NCI-H510A (cell line): ENCODE measurements at regions not wholly inside any gene's neighbourhood (a gene's known extent, or its start where the extent isn't known, plus 50 kb on each side); places are given as distances from the start of the nearest gene placed in this dataset.

Source experiments
- DNase-seq: peaks from one replicate; lab custom pipeline; 2025; lab: John Stamatoyannopoulos, UW

DNA sequence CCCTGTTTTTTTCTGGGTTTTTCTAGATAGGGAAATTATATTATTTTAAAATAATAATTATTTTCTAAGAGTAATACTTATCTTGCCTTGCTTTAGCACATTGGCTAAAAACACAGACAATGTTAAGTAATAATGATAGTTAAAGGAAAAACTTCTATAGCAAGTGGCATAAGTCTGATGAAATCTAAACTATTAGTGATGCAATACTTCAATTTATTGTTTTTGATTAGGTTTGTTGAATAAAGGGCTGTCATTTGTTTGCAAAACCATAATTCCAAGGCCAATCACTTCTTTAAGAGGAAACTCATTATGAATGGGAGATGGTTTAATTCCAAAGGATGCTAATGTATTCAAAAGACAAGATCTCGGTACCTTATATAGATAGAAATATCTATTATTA lies 293.8 kb upstream of the FBXL7 start:
- DNase-seq, result no peak

DNA sequence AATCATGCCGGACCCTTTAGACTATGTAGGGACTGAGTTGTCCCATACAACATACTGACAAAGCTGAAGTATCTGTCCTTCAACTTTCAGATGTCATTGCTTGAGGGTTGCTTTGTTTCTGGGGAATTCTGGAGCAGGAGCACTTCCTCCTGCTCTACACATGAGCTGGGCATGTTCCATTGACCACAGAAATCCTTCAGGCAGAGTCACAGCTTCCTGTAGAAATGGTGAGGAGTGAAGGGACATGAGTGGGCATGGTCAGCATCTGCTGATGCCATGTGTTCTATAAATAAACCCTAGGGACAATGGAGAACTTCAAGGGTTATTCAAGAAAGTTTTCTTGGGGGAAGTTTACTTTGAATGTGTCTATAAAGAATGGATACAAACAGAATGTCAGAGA lies 296.6 kb upstream of the FBXL7 start:
- no peak for DNase-seq

DNA sequence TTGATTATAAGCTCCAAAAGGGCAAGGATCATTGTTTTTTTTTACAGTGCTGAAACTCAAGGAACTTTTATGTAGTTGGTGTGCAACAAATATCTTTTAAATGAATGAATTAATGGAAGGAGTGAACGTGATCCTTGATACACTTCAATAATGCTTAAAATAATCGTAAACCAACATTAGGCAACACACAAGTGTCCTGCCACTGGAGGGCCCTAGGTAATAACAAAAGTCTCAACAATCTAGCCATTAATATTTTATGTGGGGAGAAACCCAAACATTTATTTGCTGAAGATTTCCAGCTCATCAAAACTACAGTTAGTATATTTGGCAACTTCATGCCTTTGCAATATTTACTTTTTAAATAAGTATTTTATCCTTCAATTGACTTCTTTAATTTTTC lies 309.0 kb upstream of the FBXL7 start:
- DNase-seq, result no peak

DNA sequence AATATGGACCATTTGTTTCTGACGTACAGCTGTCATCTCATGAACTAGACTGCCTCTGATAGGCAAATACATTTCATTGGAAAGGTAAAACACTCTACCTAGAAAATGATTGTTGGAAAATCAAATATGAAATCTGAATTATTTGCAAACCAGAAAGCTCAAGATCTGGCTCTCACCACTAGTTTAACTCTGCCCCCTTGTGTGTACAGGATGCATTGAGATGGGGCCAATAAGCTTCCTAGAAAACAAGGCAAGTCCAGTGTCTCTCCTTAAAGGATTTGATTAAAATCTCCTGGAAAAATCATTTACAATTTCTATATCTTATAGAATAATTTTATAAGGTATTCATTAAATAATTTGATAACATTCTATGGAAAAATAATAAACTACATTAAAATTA lies 311.9 kb upstream of the ANKH start:
- DNase-seq, result no peak

GRCh38 chr5:15170173-15170572 lies 298.6 kb upstream of the ANKH start:
- no peak for DNase-seq

DNA sequence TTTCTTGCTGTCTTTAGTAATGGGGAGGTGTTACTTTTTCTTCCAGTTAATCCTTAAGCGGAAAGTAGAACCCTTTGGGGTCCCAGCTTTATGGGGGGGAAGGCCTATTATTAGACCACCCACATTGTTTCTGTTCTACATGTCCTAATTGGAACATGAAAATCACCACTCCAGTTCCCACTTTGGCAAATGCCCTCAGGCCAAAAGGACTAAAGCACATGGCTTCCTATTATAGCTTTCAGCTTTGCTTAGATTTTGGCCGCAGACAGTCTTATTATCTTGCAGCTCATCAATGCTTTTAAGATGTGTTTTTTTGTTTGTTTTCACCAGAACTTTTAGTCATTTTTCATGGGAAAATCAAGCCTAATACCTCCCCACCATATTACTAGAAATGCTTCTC lies 296.8 kb upstream of the ANKH start:
- DNase-seq, result no peak

- no peak for DNase-seq
Observed at GRCh38 chr5:15160091-15160490, 288.5 kb upstream of the ANKH start.

- DNase-seq, result no peak
Observed at GRCh38 chr5:15159606-15160005, 288.0 kb upstream of the ANKH start.

DNA sequence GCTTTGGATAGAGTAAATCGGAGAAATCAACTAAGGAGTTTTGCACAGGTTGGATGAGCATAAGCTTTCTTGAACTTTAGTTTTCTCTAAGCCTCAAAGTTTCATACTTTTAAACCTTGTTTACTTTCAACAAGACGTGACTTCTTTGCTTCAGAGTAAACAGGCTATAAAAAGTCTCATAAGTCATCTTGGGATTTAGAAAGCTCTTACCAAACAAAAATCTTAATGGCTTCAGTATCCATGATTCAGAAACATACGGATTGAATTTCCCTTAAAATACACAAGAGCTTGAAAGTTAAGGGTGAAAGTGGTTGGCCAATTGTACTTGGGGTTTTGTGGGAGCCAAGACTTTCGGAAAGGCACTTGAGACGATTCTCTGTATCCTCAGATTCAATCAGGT lies 270.9 kb upstream of the ANKH start:
- DNase-seq, result no peak

- no peak for DNase-seq
Observed at GRCh38 chr5:15137414-15137813, 265.8 kb upstream of the ANKH start.

- DNase-seq, result no peak
Observed at GRCh38 chr5:15135661-15136060, 264.1 kb upstream of the ANKH start.

DNA sequence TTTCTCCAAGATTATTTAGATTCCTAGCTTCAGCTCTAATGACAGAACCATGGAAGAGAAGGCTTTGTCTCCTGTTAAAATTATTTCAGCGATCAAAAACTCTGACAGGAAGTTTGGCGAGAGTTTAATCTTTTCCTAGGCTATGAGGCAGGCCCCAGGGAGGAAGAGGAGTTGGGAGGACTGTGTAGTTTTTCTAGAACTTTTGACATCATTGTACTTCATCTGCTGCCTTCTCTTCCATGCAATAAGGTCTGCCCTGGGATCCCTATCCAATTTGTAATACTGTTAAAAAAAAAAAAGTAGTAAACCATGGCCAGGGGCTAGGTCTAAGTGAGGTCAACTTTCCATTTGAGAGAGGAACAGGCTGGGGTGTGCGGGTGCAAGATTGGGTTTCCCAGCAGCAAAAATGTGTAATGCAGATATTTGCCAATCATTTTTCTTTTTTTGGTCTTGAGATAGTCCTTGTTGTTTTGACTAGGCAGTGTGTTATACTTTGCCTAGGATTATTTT lies 261.9 kb upstream of the ANKH start:
- DNase-seq, result no peak

DNA sequence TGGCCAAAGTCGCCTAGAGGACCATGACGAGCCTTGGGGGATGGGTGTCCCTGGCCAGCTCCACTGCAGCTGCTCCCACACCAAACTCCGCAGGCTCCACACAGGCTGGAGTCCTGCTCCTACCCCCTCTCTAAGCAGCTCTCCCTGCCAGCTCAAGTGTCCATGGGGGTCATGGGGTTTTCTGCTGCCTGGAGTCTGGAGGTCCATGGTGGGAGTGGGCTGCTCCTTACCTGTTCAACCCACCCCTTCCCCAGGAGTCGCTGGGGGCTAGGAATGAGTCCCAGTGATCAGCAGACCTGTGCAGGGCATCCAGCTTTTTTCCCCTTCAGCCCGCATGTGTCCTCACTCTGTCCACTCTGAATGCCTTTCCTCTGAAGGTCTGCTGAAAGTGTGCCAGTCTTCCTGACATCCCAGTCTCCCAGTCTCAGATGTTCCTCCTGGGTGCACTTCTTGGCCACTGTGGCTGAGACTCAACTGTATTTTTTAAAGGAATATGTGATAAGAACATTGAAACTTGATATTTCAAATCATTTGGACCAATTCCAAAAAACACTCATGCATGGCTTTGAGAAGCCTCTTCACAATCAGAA lies 261.3 kb upstream of the ANKH start:
- DNase-seq, result no peak

- DNase-seq, result no peak
Observed at GRCh38 chr5:15131909-15132308, 260.3 kb upstream of the ANKH start.

- DNase-seq, result no peak
Observed at GRCh38 chr5:15124871-15125568, 253.4 kb upstream of the ANKH start.

DNA sequence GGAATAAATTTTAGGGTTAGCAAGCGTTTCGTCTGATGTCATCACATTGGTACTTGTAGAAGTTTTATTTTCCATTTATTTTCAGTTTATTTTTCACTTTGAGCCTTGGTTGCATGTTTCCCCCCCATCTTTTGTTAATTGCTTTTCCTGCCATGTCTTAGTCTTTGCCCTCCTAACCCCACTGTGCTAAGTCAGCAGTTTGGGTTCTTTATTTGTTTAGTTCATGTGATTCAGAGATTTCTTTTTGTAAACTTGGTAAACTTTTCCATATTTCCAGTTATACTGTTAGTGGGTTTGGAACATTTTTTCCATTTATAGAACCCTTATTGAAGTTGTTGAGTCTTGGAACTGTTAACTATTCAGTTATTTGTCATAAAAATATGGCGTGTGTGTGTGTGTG lies 252.9 kb upstream of the ANKH start:
- DNase-seq, result no peak

DNA sequence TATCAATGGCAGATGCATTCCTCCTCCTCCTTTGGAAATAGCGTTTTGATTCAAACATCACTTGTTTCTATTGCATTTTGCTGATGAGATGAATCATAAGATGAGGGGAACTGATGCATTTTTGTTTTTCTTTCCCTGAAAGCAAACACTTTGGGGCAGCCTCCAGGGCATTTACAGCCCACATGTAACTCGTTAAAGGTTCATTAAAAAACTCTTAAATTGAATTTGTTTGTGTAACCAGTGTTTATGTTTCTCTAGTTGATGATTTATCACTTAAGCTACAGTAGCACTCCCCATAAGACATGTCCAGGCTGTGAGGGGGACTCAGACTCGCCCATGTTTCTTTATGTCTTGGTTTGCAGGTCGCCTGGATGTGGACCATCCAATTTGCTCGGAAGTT lies 246.1 kb upstream of the ANKH start:
- no peak for DNase-seq

DNA sequence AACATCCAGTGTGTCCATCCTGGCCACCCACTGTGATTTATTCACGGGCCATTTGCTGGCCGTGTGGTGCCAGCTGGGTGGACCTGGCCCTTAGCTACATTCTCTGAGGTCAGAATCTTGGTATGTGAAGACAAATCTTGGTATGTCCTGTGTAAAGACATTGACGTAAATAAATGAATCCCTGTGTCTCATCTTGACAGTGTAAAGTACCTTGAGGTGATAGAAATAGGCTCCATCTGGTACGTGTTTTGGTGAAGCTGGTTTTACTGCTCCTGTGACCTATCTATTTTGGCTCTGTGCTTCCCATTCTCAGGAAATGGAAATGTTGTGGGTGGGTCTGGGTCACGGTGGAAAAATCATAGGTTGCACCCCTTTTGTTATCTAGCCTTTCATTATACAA lies 245.4 kb upstream of the ANKH start:
- no peak for DNase-seq

DNA sequence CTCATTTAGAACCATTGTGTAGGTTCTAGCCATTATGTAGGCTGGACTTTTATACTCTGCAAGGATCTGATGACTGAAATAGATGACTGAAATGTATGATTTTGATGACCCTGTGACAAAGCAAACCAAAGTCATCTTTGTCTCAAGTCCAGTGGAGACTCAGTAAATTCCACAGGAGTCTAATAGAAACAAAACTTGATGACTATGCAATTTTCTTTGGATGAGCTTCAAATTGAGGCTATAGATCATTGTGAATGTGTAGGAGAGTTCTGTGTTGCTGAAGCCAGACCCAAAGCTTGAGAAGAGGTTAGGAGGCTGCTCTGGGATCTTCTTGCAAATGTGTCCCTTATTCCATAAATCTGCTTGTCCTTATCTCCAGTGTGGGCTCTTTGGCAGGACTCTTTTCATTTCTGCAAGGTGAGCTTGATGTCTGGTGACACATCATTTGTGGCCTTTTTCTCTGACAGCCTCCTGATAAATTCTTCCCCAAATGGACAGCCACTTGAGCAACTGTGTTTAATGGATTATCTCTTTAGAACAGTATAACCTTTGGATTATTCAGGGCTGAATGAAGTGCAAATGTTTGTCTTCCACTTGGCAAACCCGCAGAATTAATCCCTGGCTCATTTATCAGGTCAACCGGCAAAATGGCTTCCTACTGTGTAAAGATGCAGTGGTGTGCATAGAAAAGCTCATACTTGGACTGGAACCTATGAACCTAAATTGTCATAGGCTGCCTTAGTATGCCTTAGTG lies 235.1 kb upstream of the ANKH start:
- DNase-seq, result no peak

- peak; percentile 13 for DNase-seq
Observed at GRCh38 chr5:15105799-15106393, 234.3 kb upstream of the ANKH start.

DNA sequence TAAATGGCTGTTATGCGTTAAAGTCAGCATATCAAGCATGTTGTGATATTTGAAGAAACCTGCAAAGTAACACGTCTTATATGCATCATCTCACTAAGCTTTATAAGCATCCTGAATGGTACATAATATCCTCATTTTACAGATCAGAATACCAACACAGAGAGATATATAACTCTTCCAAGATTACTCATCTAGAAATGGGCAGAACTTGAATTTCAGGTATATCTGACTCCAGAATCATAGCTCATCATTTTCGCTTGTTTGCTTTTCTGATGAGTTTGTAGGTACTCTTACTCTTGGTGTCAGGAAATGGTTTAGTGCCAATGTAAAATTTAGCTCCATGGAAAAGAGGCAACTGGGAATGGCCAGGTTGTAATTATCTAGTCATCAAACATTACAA lies 232.3 kb upstream of the ANKH start:
- DNase-seq, result no peak

- DNase-seq, result no peak
Observed at GRCh38 chr5:15103130-15103529, 231.6 kb upstream of the ANKH start.

DNA sequence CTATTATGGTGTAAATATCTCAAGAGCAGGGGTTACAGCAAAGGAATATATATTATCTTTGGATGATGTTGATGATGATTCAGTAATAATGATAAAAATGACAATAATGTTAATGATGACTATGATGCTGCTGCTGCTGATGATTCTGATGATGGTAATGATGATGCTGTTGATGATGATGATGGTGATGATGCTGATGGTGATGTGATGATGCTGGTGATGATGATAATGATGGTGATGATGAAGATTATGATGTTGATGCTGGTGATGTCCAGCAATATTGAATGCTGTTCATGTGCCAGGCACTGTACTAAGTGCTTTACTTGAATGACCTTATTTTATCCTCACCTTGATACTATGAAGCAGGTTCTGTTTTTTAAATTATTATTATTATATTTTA lies 226.0 kb upstream of the ANKH start:
- DNase-seq, result no peak
